Gastroesophageal sphincter (tissue), 3 donors: ENCODE measurements at regions not wholly inside any gene's neighbourhood (a gene's known extent, or its start where the extent isn't known, plus 50 kb on each side); places are given as distances from the start of the nearest gene placed in this dataset.

Source experiments
- CTCF ChIP-seq, 4 experiments: fragments of 200-600 bp in 2 of 4; fragments of 450-650 bp in 2 of 4; sonication (generic) in 1 of 4; IDR thresholded peaks; one replicate each; pipeline ENCODE4 v1.5.1; 2017 to 2019; ENCODE audit warnings: antibody characterized with exemption in 4 of 4, mild to moderate bottlenecking in 2 of 4, moderate library complexity in 2 of 4
- POLR2AphosphoS5 ChIP-seq: sonication (generic); formaldehyde crosslinking; IDR thresholded peaks from one replicate; pipeline ENCODE4 v1.6.1; 2017; ENCODE audit warnings: antibody characterized with exemption

GRCh38 chr3:34277110-34277509, 478.7 kb downstream of the PDCD6IP start:
- TF ChIP-seq POLR2AphosphoS5 (no peak), CTCF (IDR thresholded peaks at IDR 0.05) (no peak)
